Spleen (tissue), 7 donors: ENCODE measurements at regions not wholly inside any gene's neighbourhood (a gene's known extent, or its start where the extent isn't known, plus 50 kb on each side); places are given as distances from the start of the nearest gene placed in this dataset.

Experiments
- CTCF ChIP-seq, 11 experiments: fragments of 200-600 bp in 7 of 11; fragments of 450-650 bp in 4 of 11; sonication (generic) in 4 of 11; IDR thresholded peaks in 8 of 11; conservative IDR thresholded peaks in 3 of 11; 1 replicate in 7 of 11; 2 replicates in 4 of 11; pipeline versions ENCODE4 v1.4.0 to v1.8.0; 2016 to 2021; ENCODE audit warnings: antibody characterized with exemption in 11 of 11, inconsistent platforms in 4 of 11, mild to moderate bottlenecking in 1 of 11
- POLR2AphosphoS5 ChIP-seq, 3 donors: sonication (generic); formaldehyde crosslinking; IDR thresholded peaks; one replicate each; pipeline ENCODE4 v1.5.1; 2017; ENCODE audit warnings: antibody characterized with exemption in 3 of 3
- donor health status: DM: no; HTN: no; CAD: no; lungs with moderate emphysema.
- donor health status: DM: no; HTN: no; CAD: no.
- donor health status: DM: no; HTN: no; CAD: no.

- no peak for TF ChIP-seq CTCF (IDR thresholded peaks at IDR 0.05 in 8 of 11, conservative IDR thresholded peaks at IDR 0.05 in 3 of 11)
- TF ChIP-seq POLR2AphosphoS5 (IDR thresholded peaks at IDR 0.05): no peak
These were observed 105.6 kb upstream of the PLXNA2 start for GRCh38 chr1:208349694-208350330.
